Karpas-422 (cell line): ENCODE measurements at regions not wholly inside any gene's neighbourhood (a gene's known extent, or its start where the extent isn't known, plus 50 kb on each side); places are given as distances from the start of the nearest gene placed in this dataset.

ENCODE experiments used
- DNase-seq: peaks from one replicate; pipeline ENCODE4 v3.0.0-alpha.2; 2015
- H2AFZ ChIP-seq: fragments of 200-600 bp; sonication (generic); 2 replicates; pipeline ENCODE4 v1.6.1; 2014; ENCODE audit warnings: antibody characterized with exemption, low read length, mixed read lengths
- H3K27ac ChIP-seq: fragments of 200-600 bp; sonication (generic); 2 replicates; pipeline ENCODE4 v1.5.1; 2014; ENCODE audit warnings: mild to moderate bottlenecking, low read length, moderate library complexity
- H3K27me3 ChIP-seq: fragments of 200-600 bp; sonication (generic); 2 replicates; pipeline ENCODE4 v1.6.1; 2014; ENCODE audit warnings: low read length, mixed read lengths
- H3K36me3 ChIP-seq: fragments of 200-600 bp; sonication (generic); 2 replicates; pipeline ENCODE4 v1.6.1; 2014; ENCODE audit warnings: low read length, mixed read lengths; ENCODE audit not compliant: insufficient read depth
- H3K4me1 ChIP-seq: fragments of 200-600 bp; sonication (generic); 2 replicates; pipeline ENCODE4 v1.6.1; 2014; ENCODE audit warnings: mild to moderate bottlenecking, low read length, mixed read lengths
- H3K4me2 ChIP-seq: fragments of 200-600 bp; sonication (generic); 2 replicates; pipeline ENCODE4 v1.6.1; 2014; ENCODE audit warnings: low read length, low read depth, mild to moderate bottlenecking; ENCODE audit not compliant: poor library complexity, severe bottlenecking
- H3K4me3 ChIP-seq: fragments of 200-600 bp; sonication (generic); 2 replicates; pipeline ENCODE4 v1.5.1; 2014; ENCODE audit warnings: mild to moderate bottlenecking, antibody characterized with exemption, low read length, mixed read lengths
- H3K79me2 ChIP-seq: fragments of 200-600 bp; sonication (generic); 2 replicates; pipeline ENCODE4 v1.6.1; 2014; ENCODE audit warnings: mild to moderate bottlenecking, low read length, mixed read lengths
- H3K9ac ChIP-seq: fragments of 200-600 bp; sonication (generic); 2 replicates; pipeline ENCODE4 v1.6.0; 2014; ENCODE audit warnings: low read length
- H3K9me2 ChIP-seq: fragments of 200-600 bp; sonication (generic), shearing (Covaris generic); replicated peaks from 2 replicates; pipeline ENCODE4 v1.6.0; 2014; ENCODE audit warnings: mild to moderate bottlenecking, low read length, moderate library complexity; ENCODE audit not compliant: insufficient read depth
- H3K9me3 ChIP-seq: fragments of 300-700, 200-600 bp; sonication (generic); 2 replicates; pipeline ENCODE4 v1.6.1; 2014; ENCODE audit warnings: low read length, mixed read lengths
- H4K20me1 ChIP-seq: fragments of 200-600 bp; sonication (generic); 2 replicates; pipeline ENCODE4 v1.6.1; 2014; ENCODE audit warnings: mild to moderate bottlenecking, antibody characterized with exemption, low read length, low read depth; ENCODE audit not compliant: insufficient read depth

- Histone ChIP-seq H3K9me2 (no peaks in the 10 kb centered on the region), H3K27me3 (no peaks in the 10 kb centered on the region), H3K36me3 (no peaks in the 10 kb centered on the region), H3K27ac (no peak overlapping the region), H3K4me3 (no peak overlapping the region), H3K9ac (no peak overlapping the region), H4K20me1 (no peaks in the 10 kb centered on the region), H2AFZ (no peak overlapping the region), H3K4me1 (no peaks in the 10 kb centered on the region), H3K4me2 (no peak overlapping the region), H3K79me2 (no peaks in the 10 kb centered on the region), H3K9me3 (no peaks in the 10 kb centered on the region)
- no peak for DNase-seq
Observed at GRCh38 chr1:229940684-229941083, 126.4 kb upstream of the GALNT2 start.

- Histone ChIP-seq H3K79me2 (no peaks in the 10 kb centered on the region), H3K9ac (no peak overlapping the region), H3K27me3 (no peaks in the 10 kb centered on the region), H3K9me3 (no peaks in the 10 kb centered on the region), H4K20me1 (no peaks in the 10 kb centered on the region), H3K36me3 (no peaks in the 10 kb centered on the region), H3K9me2 (no peaks in the 10 kb centered on the region), H3K4me3 (no peak overlapping the region), H3K27ac (no peak overlapping the region), H3K4me1 (no peaks in the 10 kb centered on the region), H3K4me2 (no peak overlapping the region), H2AFZ (no peak overlapping the region)
- DNase-seq = no peak
Observed at GRCh38 chr1:229941160-229941559, 125.9 kb upstream of the GALNT2 start.

GRCh38 chr1:229941831-229942230 is 125.2 kb upstream of the GALNT2 start:
- H3K27me3 ChIP-seq = no peaks in the 10 kb centered on the region
- no peaks in the 10 kb centered on the region for H3K9me3 ChIP-seq
- H4K20me1 ChIP-seq = no peaks in the 10 kb centered on the region
- DNase-seq = no peak
- no peaks in the 10 kb centered on the region for H3K79me2 ChIP-seq
- H3K4me2 ChIP-seq = no peak overlapping the region
- no peak overlapping the region for H3K27ac ChIP-seq
- no peaks in the 10 kb centered on the region for H3K4me1 ChIP-seq
- H3K36me3 ChIP-seq = no peaks in the 10 kb centered on the region
- no peaks in the 10 kb centered on the region for H3K9me2 ChIP-seq
- H3K9ac ChIP-seq = no peak overlapping the region
- no peak overlapping the region for H3K4me3 ChIP-seq
- no peak overlapping the region for H2AFZ ChIP-seq

GRCh38 chr1:229942501-229942900 is 124.5 kb upstream of the GALNT2 start:
- no peaks in the 10 kb centered on the region for H4K20me1 ChIP-seq
- H3K79me2 ChIP-seq = no peaks in the 10 kb centered on the region
- no peaks in the 10 kb centered on the region for H3K36me3 ChIP-seq
- no peaks in the 10 kb centered on the region for H3K27me3 ChIP-seq
- H3K4me3 ChIP-seq = no peak overlapping the region
- H3K9me3 ChIP-seq = no peaks in the 10 kb centered on the region
- H2AFZ ChIP-seq = no peak overlapping the region
- no peak overlapping the region for H3K4me2 ChIP-seq
- DNase-seq = no peak
- no peaks in the 10 kb centered on the region for H3K4me1 ChIP-seq
- no peaks in the 10 kb centered on the region for H3K9me2 ChIP-seq
- no peak overlapping the region for H3K27ac ChIP-seq
- H3K9ac ChIP-seq = no peak overlapping the region

GRCh38 chr1:229943148-229943714 is 123.8 kb upstream of the GALNT2 start:
- no peaks in the 10 kb centered on the region for H3K36me3 ChIP-seq
- H3K4me1 ChIP-seq = no peaks in the 10 kb centered on the region
- no peak for DNase-seq
- no peak overlapping the region for H3K9ac ChIP-seq
- no peaks in the 10 kb centered on the region for H4K20me1 ChIP-seq
- H3K4me3 ChIP-seq = no peak overlapping the region
- no peak overlapping the region for H3K27ac ChIP-seq
- H3K9me3 ChIP-seq = no peaks in the 10 kb centered on the region
- H3K79me2 ChIP-seq = no peaks in the 10 kb centered on the region
- H3K9me2 ChIP-seq = no peaks in the 10 kb centered on the region
- no peak overlapping the region for H2AFZ ChIP-seq
- H3K4me2 ChIP-seq = no peak overlapping the region
- H3K27me3 ChIP-seq = no peaks in the 10 kb centered on the region

DNA sequence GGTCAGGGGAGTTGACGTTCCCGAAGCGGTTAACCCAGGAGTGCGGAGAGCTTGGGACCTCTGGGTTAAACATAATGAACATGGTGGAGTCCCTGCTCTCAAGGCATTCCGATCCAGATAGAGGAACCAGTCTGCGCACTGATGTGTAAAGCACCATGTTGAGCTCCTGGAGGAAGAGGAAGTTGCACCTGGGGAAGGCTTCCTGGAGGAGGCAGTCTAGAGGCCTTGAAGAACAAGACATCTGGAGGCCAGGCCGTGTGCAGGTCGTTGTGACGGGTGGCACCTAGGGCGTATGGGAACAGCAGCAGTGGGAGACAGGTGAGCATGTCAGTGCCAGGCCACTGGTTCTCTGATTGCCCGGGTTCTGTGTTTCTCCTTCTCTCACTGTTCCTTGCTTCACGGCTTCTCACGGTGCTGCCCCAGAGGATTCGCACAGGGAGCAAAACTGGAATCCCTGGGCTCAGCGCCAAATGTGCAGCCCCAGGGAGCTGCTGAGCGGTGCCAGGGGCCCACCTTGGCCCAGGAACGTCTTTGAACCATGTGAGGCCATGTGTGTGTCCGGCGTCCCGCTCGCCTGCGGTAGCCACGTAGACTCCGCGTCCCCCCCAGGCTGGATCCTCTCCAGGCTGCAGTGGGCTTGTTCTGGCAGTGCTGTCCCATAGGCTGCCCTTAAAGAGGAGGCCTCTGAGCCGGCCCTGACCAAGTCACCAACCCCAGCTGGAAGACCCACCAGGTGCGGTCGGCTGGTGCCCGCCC is 122.9 kb upstream of the GALNT2 start:
- H3K4me2 ChIP-seq = no peak overlapping the region
- no peaks in the 10 kb centered on the region for H4K20me1 ChIP-seq
- H3K4me3 ChIP-seq = no peak overlapping the region
- no peaks in the 10 kb centered on the region for H3K9me3 ChIP-seq
- H3K27ac ChIP-seq = no peak overlapping the region
- DNase-seq = no peak
- no peak overlapping the region for H3K9ac ChIP-seq
- no peaks in the 10 kb centered on the region for H3K79me2 ChIP-seq
- H3K9me2 ChIP-seq = no peaks in the 10 kb centered on the region
- H2AFZ ChIP-seq = no peak overlapping the region
- no peaks in the 10 kb centered on the region for H3K27me3 ChIP-seq
- H3K4me1 ChIP-seq = no peaks in the 10 kb centered on the region
- H3K36me3 ChIP-seq = no peaks in the 10 kb centered on the region

DNA sequence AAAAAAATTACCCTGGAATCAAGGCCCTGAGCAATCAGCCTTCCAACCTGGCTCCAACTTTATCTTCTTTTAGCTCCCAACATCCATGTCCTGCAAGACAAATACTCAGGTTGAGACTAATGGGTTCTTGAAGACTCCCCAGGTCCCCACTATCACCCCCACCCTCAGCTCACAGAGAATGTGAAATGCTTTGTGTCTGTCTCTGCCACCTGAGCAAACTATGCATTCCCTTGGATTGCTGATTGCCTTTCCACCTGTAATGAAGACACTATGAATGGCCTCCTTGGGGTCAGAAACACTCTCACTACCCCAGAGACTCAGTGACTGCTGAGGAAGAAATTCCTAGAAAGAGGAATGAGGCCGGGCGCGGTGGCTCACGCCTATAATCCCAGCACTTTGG is 121.2 kb upstream of the GALNT2 start:
- H4K20me1 ChIP-seq = no peaks in the 10 kb centered on the region
- no peaks in the 10 kb centered on the region for H3K27me3 ChIP-seq
- no peak overlapping the region for H3K4me3 ChIP-seq
- no peaks in the 10 kb centered on the region for H3K36me3 ChIP-seq
- DNase-seq = no peak
- no peaks in the 10 kb centered on the region for H3K9me2 ChIP-seq
- H3K9ac ChIP-seq = no peak overlapping the region
- H2AFZ ChIP-seq = no peak overlapping the region
- H3K79me2 ChIP-seq = no peaks in the 10 kb centered on the region
- no peak overlapping the region for H3K4me2 ChIP-seq
- H3K27ac ChIP-seq = no peak overlapping the region
- no peaks in the 10 kb centered on the region for H3K9me3 ChIP-seq
- H3K4me1 ChIP-seq = no peaks in the 10 kb centered on the region

DNA sequence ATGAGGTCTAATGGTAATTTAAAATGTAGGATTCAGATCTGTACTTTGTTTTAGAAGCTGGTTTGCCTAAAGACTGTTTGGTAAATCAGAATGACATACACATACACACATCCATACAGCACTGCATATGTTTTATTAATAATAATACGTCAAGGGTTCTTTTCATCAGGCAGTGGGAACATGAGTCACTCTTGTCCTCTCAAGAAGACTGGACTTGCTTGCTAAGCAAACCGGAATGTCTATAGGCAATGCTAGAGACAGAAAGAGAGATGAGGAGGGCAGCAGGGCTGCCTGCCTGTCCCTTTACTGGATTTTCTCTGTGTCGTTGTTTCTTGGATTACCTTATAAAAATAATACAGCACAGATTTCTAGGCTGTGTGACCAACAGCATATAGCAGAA is 119.1 kb upstream of the GALNT2 start:
- no peaks in the 10 kb centered on the region for H3K27me3 ChIP-seq
- H2AFZ ChIP-seq = no peak overlapping the region
- H3K4me2 ChIP-seq = no peak overlapping the region
- no peaks in the 10 kb centered on the region for H4K20me1 ChIP-seq
- H3K4me3 ChIP-seq = no peak overlapping the region
- no peak for DNase-seq
- no peak overlapping the region for H3K9ac ChIP-seq
- no peaks in the 10 kb centered on the region for H3K4me1 ChIP-seq
- H3K36me3 ChIP-seq = no peaks in the 10 kb centered on the region
- no peak overlapping the region for H3K27ac ChIP-seq
- no peaks in the 10 kb centered on the region for H3K79me2 ChIP-seq
- H3K9me3 ChIP-seq = no peaks in the 10 kb centered on the region
- no peaks in the 10 kb centered on the region for H3K9me2 ChIP-seq
